Nephron progenitor cell (in vitro differentiated cells): ENCODE measurements at regions not wholly inside any gene's neighbourhood (a gene's known extent, or its start where the extent isn't known, plus 50 kb on each side); places are given as distances from the start of the nearest gene placed in this dataset.

ENCODE experiments used
- DNase-seq: peaks from one replicate; pipeline ENCODE4 v3.0.0; 2021
- H3K27ac Mint-ChIP-seq: 2 replicates; pipeline ENCODE4 v1.8.0; 2021; ENCODE audit warnings: mild to moderate bottlenecking, moderate library complexity, mixed read lengths
- H3K27me3 Mint-ChIP-seq: 2 replicates; pipeline ENCODE4 v1.8.0; 2021; ENCODE audit warnings: mild to moderate bottlenecking, low read depth, mixed read lengths; ENCODE audit not compliant: poor library complexity
- H3K36me3 Mint-ChIP-seq: 2 replicates; pipeline ENCODE4 v1.8.0; 2021; ENCODE audit warnings: low read depth, mixed read lengths
- H3K4me1 Mint-ChIP-seq: 2 replicates; pipeline ENCODE4 v1.8.0; 2021; ENCODE audit warnings: mixed read lengths
- H3K4me3 Mint-ChIP-seq: 2 replicates; pipeline ENCODE4 v1.8.0; 2021; ENCODE audit warnings: mild to moderate bottlenecking, moderate library complexity, mixed read lengths
- H3K9me3 Mint-ChIP-seq: 2 replicates; pipeline ENCODE4 v1.8.0; 2021; ENCODE audit warnings: mild to moderate bottlenecking, moderate library complexity, mixed read lengths
- CTCF ChIP-seq: fragments of 200-600 bp; sonication (generic); IDR thresholded peaks from 2 replicates; pipeline ENCODE4 v1.5.0; 2021; ENCODE audit warnings: antibody characterized with exemption

DNA sequence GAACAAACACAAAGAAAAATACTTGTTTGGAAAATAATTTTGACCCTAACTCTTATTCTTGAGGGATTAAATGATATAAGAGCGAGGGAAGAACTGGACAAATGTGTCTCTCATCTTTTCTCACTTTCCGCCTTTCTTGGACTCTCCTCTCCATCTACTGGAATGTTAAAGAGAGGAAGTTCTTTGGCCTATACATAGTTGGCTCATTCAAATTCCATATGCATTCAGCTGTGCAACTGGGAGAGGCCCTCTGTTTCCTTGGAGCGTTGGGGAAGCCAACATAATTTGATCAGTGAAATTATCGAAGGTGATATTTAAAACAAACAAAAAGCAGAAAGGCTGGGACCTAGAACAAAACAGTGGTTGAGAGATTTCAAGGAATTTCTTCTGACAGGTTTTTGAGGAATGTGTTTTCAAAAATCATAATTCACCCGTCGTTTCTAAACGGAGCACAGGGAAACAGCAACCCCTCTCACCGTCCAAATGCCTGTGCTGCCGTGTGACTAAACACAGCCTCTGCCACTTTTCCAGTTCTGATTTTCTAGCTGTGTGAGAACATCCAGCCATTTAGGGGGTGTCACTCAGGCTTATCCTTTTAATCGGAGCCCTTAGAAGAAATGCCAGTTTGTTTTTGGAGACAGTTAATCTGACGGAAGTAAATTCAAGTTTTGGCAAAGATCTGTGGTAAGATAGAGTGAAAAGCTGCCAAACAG lies 489.9 kb downstream of the SOX2 start:
- H3K4me3 Mint-ChIP-seq, result no peak overlapping the region
- H3K27me3 Mint-ChIP-seq, result peaks cover 4% of the 10 kb centered on the region
- no peaks in the 10 kb centered on the region for H3K4me1 Mint-ChIP-seq
- no peaks in the 10 kb centered on the region for H3K9me3 Mint-ChIP-seq
- H3K27ac Mint-ChIP-seq, result no peak overlapping the region
- TF ChIP-seq CTCF, result no peak
- no peak for DNase-seq
- H3K36me3 Mint-ChIP-seq, result no peaks in the 10 kb centered on the region

DNA sequence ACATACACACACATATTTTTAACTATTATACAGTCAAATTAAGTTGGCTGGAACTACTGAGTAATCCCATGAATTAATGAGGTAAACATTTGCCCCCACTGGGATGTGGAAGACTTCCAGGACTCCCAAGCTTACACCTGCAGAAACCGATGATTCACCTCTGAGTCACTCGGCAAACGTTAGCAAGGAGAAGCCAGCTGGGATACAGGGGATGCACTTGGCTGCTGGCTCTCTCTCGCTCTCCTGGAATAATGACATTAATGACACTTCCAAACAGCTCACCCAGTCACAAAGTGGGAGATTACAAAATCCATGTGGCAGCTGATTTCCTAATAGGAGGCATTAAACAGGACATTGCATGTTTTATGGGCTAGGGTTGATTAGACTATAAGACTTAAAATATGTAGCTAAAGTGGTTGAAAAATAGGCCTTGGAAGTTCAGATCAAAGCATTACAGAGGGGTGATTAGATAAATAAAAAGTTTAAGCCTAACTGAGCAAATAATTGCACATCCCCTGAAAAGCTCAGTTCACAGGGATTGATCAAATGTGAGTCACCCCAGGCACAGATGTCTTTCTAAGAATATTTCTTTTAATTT lies 500.9 kb downstream of the SOX2 start:
- no peak for TF ChIP-seq CTCF
- Mint-ChIP-seq H3K36me3 (no peaks in the 10 kb centered on the region), H3K4me1 (peaks cover 5% of the 10 kb centered on the region), H3K27me3 (peaks cover 6% of the 10 kb centered on the region), H3K27ac (no peak overlapping the region), H3K9me3 (no peaks in the 10 kb centered on the region), H3K4me3 (no peak overlapping the region)
- no peak for DNase-seq

GRCh38 chr3:182214416-182214815 lies 502.7 kb downstream of the SOX2 start:
- TF ChIP-seq CTCF, result no peak
- no peak overlapping the region for H3K27ac Mint-ChIP-seq
- no peak for DNase-seq
- no peaks in the 10 kb centered on the region for H3K9me3 Mint-ChIP-seq
- no peak overlapping the region for H3K4me3 Mint-ChIP-seq
- H3K36me3 Mint-ChIP-seq, result no peaks in the 10 kb centered on the region
- H3K27me3 Mint-ChIP-seq, result no peaks in the 10 kb centered on the region
- H3K4me1 Mint-ChIP-seq, result peaks cover 5% of the 10 kb centered on the region

DNA sequence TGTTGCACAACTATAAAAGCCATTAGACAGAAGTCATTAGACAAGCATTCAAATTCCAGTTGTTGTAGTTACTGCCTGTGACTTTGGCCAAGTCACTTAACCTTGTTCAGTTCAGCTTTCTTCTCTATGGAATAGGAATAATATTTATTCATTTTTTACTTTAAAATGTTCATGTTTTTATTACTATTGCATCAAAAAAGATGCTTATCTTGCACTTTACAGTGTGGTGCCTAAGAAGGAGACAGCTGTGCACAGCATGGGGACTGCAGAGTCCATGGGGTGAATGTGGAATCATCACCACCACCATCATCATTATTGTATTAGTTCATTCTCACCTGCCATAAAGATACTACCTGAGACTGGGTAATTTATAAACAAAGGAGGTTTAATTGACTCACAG lies 504.2 kb downstream of the SOX2 start:
- no peaks in the 10 kb centered on the region for H3K9me3 Mint-ChIP-seq
- no peak for DNase-seq
- no peak for TF ChIP-seq CTCF
- H3K27ac Mint-ChIP-seq, result no peak overlapping the region
- H3K27me3 Mint-ChIP-seq, result no peaks in the 10 kb centered on the region
- H3K4me1 Mint-ChIP-seq, result peaks cover 5% of the 10 kb centered on the region
- no peaks in the 10 kb centered on the region for H3K36me3 Mint-ChIP-seq
- no peak overlapping the region for H3K4me3 Mint-ChIP-seq

GRCh38 chr3:182216311-182216970 lies 504.7 kb downstream of the SOX2 start:
- H3K27me3 Mint-ChIP-seq, result no peaks in the 10 kb centered on the region
- no peak for TF ChIP-seq CTCF
- DNase-seq, result no peak
- H3K27ac Mint-ChIP-seq, result no peak overlapping the region
- no peaks in the 10 kb centered on the region for H3K9me3 Mint-ChIP-seq
- H3K4me1 Mint-ChIP-seq, result peaks cover 5% of the 10 kb centered on the region
- no peaks in the 10 kb centered on the region for H3K36me3 Mint-ChIP-seq
- no peak overlapping the region for H3K4me3 Mint-ChIP-seq
